Activated T-helper 2 cell treated with anti-CD3 and anti-CD28 coated beads, Interferon-gamma antibody, Interleukin-2, Interleukin-4, amounts not matched to agents 10 μg/mL and 5 μg/mL and 100 μg/mL, durations not matched to agents 14 hours and 24 hours and 36 hours (primary cell): ENCODE measurements at regions not wholly inside any gene's neighbourhood (a gene's known extent, or its start where the extent isn't known, plus 50 kb on each side); places are given as distances from the start of the nearest gene placed in this dataset.

Source experiments
- DNase-seq: peaks from one replicate; pipeline ENCODE4 v3.0.0; 2021; ENCODE audit warnings: low spot score
- H3K27ac Mint-ChIP-seq: one replicate; pipeline ENCODE4 v1.8.0; 2021; ENCODE audit warnings: mixed read lengths
- H3K27me3 Mint-ChIP-seq: one replicate; pipeline ENCODE4 v1.8.0; 2021; ENCODE audit warnings: low read depth, mixed read lengths
- H3K36me3 Mint-ChIP-seq: one replicate; pipeline ENCODE4 v1.8.0; 2021; ENCODE audit warnings: low read depth, mixed read lengths
- H3K4me1 Mint-ChIP-seq: one replicate; pipeline ENCODE4 v1.8.0; 2021; ENCODE audit warnings: low read depth, mixed read lengths
- H3K4me3 Mint-ChIP-seq: one replicate; pipeline ENCODE4 v1.8.0; 2021; ENCODE audit warnings: low read depth, mild to moderate bottlenecking, moderate library complexity, mixed read lengths
- H3K9me3 Mint-ChIP-seq: one replicate; pipeline ENCODE4 v1.8.0; 2021; ENCODE audit warnings: mixed read lengths
- intact Hi-C: fragments of 100-400 bp; cut with micrococcal nuclease; formaldehyde crosslinking; loops from one replicate; pipeline ENCODE4 v1.15.1; 2023

GRCh38 chr14:40463886-40464285 is 1031.7 kb upstream of the FBXO33 start:
- H3K36me3 Mint-ChIP-seq, result no peaks in the 10 kb centered on the region
- DNase-seq, result no peak
- peaks cover 32% of the 10 kb centered on the region for H3K9me3 Mint-ChIP-seq
- H3K4me1 Mint-ChIP-seq, result no peaks in the 10 kb centered on the region
- no peak overlapping the region for H3K4me3 Mint-ChIP-seq
- intact Hi-C loops, result no loop called here
- no peaks in the 10 kb centered on the region for H3K27me3 Mint-ChIP-seq
- no peak overlapping the region for H3K27ac Mint-ChIP-seq

- Mint-ChIP-seq H3K9me3 (peaks cover 10% of the 10 kb centered on the region), H3K27me3 (no peaks in the 10 kb centered on the region), H3K4me3 (no peak overlapping the region), H3K4me1 (no peaks in the 10 kb centered on the region), H3K36me3 (no peaks in the 10 kb centered on the region), H3K27ac (no peak overlapping the region)
- no peak for DNase-seq
- intact Hi-C loops, result no loop called here
Observed at GRCh38 chr14:40452674-40453073, 1020.4 kb upstream of the FBXO33 start.

GRCh38 chr14:40447017-40447416 is 1014.8 kb upstream of the FBXO33 start:
- H3K27ac Mint-ChIP-seq, result no peak overlapping the region
- H3K27me3 Mint-ChIP-seq, result no peaks in the 10 kb centered on the region
- intact Hi-C loops, result no loop called here
- no peaks in the 10 kb centered on the region for H3K36me3 Mint-ChIP-seq
- DNase-seq, result no peak
- peaks cover 16% of the 10 kb centered on the region for H3K9me3 Mint-ChIP-seq
- H3K4me3 Mint-ChIP-seq, result no peak overlapping the region
- H3K4me1 Mint-ChIP-seq, result no peaks in the 10 kb centered on the region

GRCh38 chr14:40445020-40445419 is 1012.8 kb upstream of the FBXO33 start:
- intact Hi-C loops, result no loop called here

GRCh38 chr14:40436551-40436950 is 1004.3 kb upstream of the FBXO33 start:
- no peak for DNase-seq
- H3K4me3 Mint-ChIP-seq, result no peak overlapping the region
- no peak overlapping the region for H3K27ac Mint-ChIP-seq
- H3K4me1 Mint-ChIP-seq, result no peaks in the 10 kb centered on the region
- H3K27me3 Mint-ChIP-seq, result no peaks in the 10 kb centered on the region
- no peaks in the 10 kb centered on the region for H3K36me3 Mint-ChIP-seq
- H3K9me3 Mint-ChIP-seq, result peaks cover 12% of the 10 kb centered on the region
- intact Hi-C loops, result no loop called here

More at GRCh38 chr14:40445020-40445419, 1012.8 kb upstream of the FBXO33 start:
- Mint-ChIP-seq H3K9me3 (peaks cover 16% of the 10 kb centered on the region), H3K27me3 (no peaks in the 10 kb centered on the region), H3K4me1 (no peaks in the 10 kb centered on the region), H3K4me3 (no peak overlapping the region), H3K36me3 (no peaks in the 10 kb centered on the region), H3K27ac (no peak overlapping the region)
- DNase-seq, result no peak

- H3K9me3 Mint-ChIP-seq, result peaks cover 3% of the 10 kb centered on the region
- no peaks in the 10 kb centered on the region for H3K4me1 Mint-ChIP-seq
- H3K36me3 Mint-ChIP-seq, result no peaks in the 10 kb centered on the region
- H3K27me3 Mint-ChIP-seq, result no peaks in the 10 kb centered on the region
- H3K4me3 Mint-ChIP-seq, result no peak overlapping the region
- H3K27ac Mint-ChIP-seq, result no peak overlapping the region
- intact Hi-C loops, result no loop called here
- DNase-seq, result no peak
Observed at GRCh38 chr14:40417777-40418401, 985.7 kb upstream of the FBXO33 start.

- Mint-ChIP-seq H3K27me3 (no peaks in the 10 kb centered on the region), H3K27ac (no peak overlapping the region), H3K9me3 (peaks cover 8% of the 10 kb centered on the region), H3K36me3 (no peaks in the 10 kb centered on the region), H3K4me1 (no peaks in the 10 kb centered on the region), H3K4me3 (no peak overlapping the region)
- intact Hi-C loops, result no loop called here
- no peak for DNase-seq
Observed at GRCh38 chr14:40416565-40416964, 984.3 kb upstream of the FBXO33 start.

- H3K4me1 Mint-ChIP-seq, result no peaks in the 10 kb centered on the region
- H3K9me3 Mint-ChIP-seq, result peaks cover 22% of the 10 kb centered on the region
- no peaks in the 10 kb centered on the region for H3K36me3 Mint-ChIP-seq
- H3K27me3 Mint-ChIP-seq, result no peaks in the 10 kb centered on the region
- H3K4me3 Mint-ChIP-seq, result no peak overlapping the region
- DNase-seq, result no peak
- intact Hi-C loops, result no loop called here
- no peak overlapping the region for H3K27ac Mint-ChIP-seq
Observed at GRCh38 chr14:40414386-40414785, 982.2 kb upstream of the FBXO33 start.

GRCh38 chr14:40413136-40413535 is 980.9 kb upstream of the FBXO33 start:
- peaks cover 25% of the 10 kb centered on the region for H3K9me3 Mint-ChIP-seq
- intact Hi-C loops, result no loop called here
- no peak overlapping the region for H3K4me3 Mint-ChIP-seq
- no peaks in the 10 kb centered on the region for H3K27me3 Mint-ChIP-seq
- no peak overlapping the region for H3K27ac Mint-ChIP-seq
- no peak for DNase-seq
- H3K4me1 Mint-ChIP-seq, result no peaks in the 10 kb centered on the region
- no peaks in the 10 kb centered on the region for H3K36me3 Mint-ChIP-seq

- Mint-ChIP-seq H3K27me3 (no peaks in the 10 kb centered on the region), H3K27ac (no peak overlapping the region), H3K4me1 (no peaks in the 10 kb centered on the region), H3K4me3 (no peak overlapping the region), H3K36me3 (no peaks in the 10 kb centered on the region), H3K9me3 (peaks cover 39% of the 10 kb centered on the region)
- intact Hi-C loops, result no loop called here
- no peak for DNase-seq
Observed at GRCh38 chr14:40410708-40411107, 978.5 kb upstream of the FBXO33 start.

GRCh38 chr14:40402957-40403356 is 970.7 kb upstream of the FBXO33 start:
- Mint-ChIP-seq H3K4me3 (no peak overlapping the region), H3K9me3 (peaks cover 26% of the 10 kb centered on the region), H3K36me3 (no peaks in the 10 kb centered on the region), H3K27me3 (no peaks in the 10 kb centered on the region), H3K27ac (no peak overlapping the region), H3K4me1 (no peaks in the 10 kb centered on the region)
- DNase-seq, result no peak
- intact Hi-C loops, result no loop called here

GRCh38 chr14:40398981-40399380 is 966.7 kb upstream of the FBXO33 start:
- intact Hi-C loops, result no loop called here
- Mint-ChIP-seq H3K36me3 (no peaks in the 10 kb centered on the region), H3K27ac (no peak overlapping the region), H3K4me3 (no peak overlapping the region), H3K4me1 (no peaks in the 10 kb centered on the region), H3K27me3 (no peaks in the 10 kb centered on the region), H3K9me3 (peaks cover 7% of the 10 kb centered on the region)
- no peak for DNase-seq

GRCh38 chr14:40394634-40395340 is 962.6 kb upstream of the FBXO33 start:
- Mint-ChIP-seq H3K4me3 (no peak overlapping the region), H3K4me1 (no peaks in the 10 kb centered on the region), H3K9me3 (peaks cover 5% of the 10 kb centered on the region), H3K27me3 (no peaks in the 10 kb centered on the region), H3K36me3 (no peaks in the 10 kb centered on the region), H3K27ac (no peak overlapping the region)
- DNase-seq, result no peak
- intact Hi-C loops, result no loop called here
